Lower leg skin (tissue), 4 donors: ENCODE measurements at regions not wholly inside any gene's neighbourhood (a gene's known extent, or its start where the extent isn't known, plus 50 kb on each side); places are given as distances from the start of the nearest gene placed in this dataset.
A peak's percentile ranks its signal among the peaks of the same experiment; 100 is the strongest.
"Not testable (repeated sequence)": the region's sequence is repeated elsewhere in the genome, so short reads cannot be mapped to it uniquely, and the experiment has no call there.

Experiments used
- DNase-seq, 2 donors: peaks; one replicate each; pipeline ENCODE4 v3.0.0-alpha.2; 2019; ENCODE audit warnings: low spot score in 2 of 2
- H3K4me3 ChIP-seq: fragments of 200-600 bp; sonication (generic); 2 replicates; pipeline ENCODE4 v1.5.1; 2017; ENCODE audit warnings: mild to moderate bottlenecking, low read depth; ENCODE audit not compliant: poor library complexity, severe bottlenecking
- CTCF ChIP-seq, 3 donors: fragments of 450-650 bp; IDR thresholded peaks; one replicate each; pipeline ENCODE4 v1.5.1; 2016; ENCODE audit warnings: antibody characterized with exemption in 3 of 3, mild to moderate bottlenecking in 3 of 3, moderate library complexity in 2 of 3
- POLR2A ChIP-seq, 2 donors: fragments of 450-650 bp; IDR thresholded peaks; one replicate each; pipeline ENCODE4 v1.6.1; 2016 to 2017; ENCODE audit warnings: antibody characterized with exemption in 2 of 2, mild to moderate bottlenecking in 1 of 2, moderate library complexity in 1 of 2
- whole genome bisulfite sequencing, 2 donors: methylation state at CpG; one replicate each; pipeline ENCODE4 v1.1.5; 2018; 5-methylcytosine and 5-hydroxymethylcytosine counted together
- intact Hi-C: fragments of 100-400 bp; cut with DNase I; formaldehyde crosslinking; loops from one replicate; pipeline ENCODE4 v1.15.0; 2023; ENCODE audit warnings: low total_unique reads

- no peak overlapping the region for H3K4me3 ChIP-seq
- intact Hi-C loops = no loop called here
- peak in 1 of 2 donors; percentile 43 for DNase-seq
- TF ChIP-seq CTCF (IDR thresholded peaks at IDR 0.05) = no peak
- TF ChIP-seq POLR2A (IDR thresholded peaks at IDR 0.05) = no peak
- WGBS, 2 donors = 57 to 69% methylated on average over 2 of the region's 2 CpGs
These were observed 712.9 kb downstream of the NUP35 start for GRCh38 chr2:183837157-183837556.

GRCh38 chr2:183838295-183838694 is 714.1 kb downstream of the NUP35 start:
- 78 to 80% methylated on average over 5 of the region's 5 CpGs for WGBS, 2 donors
- intact Hi-C loops = no loop called here
- DNase-seq = no peak
- TF ChIP-seq POLR2A (IDR thresholded peaks at IDR 0.05) (no peak), CTCF (IDR thresholded peaks at IDR 0.05) (no peak)
- H3K4me3 ChIP-seq = no peak overlapping the region

GRCh38 chr2:183840061-183840584 is 715.9 kb downstream of the NUP35 start:
- DNase-seq = no peak
- no peak overlapping the region for H3K4me3 ChIP-seq
- TF ChIP-seq POLR2A (IDR thresholded peaks at IDR 0.05) (no peak), CTCF (IDR thresholded peaks at IDR 0.05) (no peak)
- intact Hi-C loops = no loop called here
- 57 to 61% methylated on average over 4 of the region's 4 CpGs for WGBS, 2 donors

DNA sequence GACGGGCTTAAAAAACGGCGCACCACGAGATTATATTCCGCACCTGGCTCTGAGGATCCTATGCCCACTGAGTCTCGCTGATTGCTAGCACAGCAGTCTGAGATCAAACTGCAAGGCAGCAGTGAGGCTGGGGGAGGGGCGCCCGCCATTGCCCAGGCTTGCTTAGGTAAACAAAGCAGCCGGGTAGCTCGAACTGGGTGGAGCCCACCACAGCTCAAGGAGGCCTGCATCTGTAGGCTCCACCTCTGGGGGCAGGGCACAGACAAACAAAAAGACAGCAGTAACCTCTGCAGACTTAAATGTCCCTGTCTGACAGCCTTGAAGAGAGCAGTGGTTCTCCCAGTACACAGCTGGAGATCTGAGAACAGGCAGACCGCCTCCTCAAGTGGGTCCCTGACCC is 725.6 kb downstream of the NUP35 start:
- DNase-seq, H3K4me3 ChIP-seq, intact Hi-C loops: not testable (repeated sequence)
- WGBS, 2 donors = 83% methylated on average over 10 to 11 of the region's 11 CpGs

DNA sequence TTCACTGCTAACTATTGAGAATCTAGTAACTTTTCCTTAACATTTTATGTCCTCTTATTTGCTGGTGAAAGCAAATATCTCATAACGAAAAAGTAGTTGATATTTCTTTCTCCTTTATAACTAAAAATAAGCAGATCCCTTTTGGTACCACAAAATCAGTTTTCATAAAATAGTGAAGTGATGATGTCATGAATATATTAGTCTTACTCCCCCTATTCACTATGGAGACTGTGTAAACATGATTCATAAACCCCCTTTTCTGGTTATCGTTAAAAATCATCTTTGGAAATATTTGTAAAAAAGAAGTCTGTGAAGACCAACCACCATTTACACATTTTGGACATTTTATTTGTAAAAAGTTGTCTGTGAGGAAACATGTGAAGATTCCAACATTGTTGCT is 734.9 kb downstream of the NUP35 start:
- WGBS, 2 donors = 73 to 76% methylated on average over 2 of the region's 2 CpGs
- intact Hi-C loops = no loop called here
- no peak for TF ChIP-seq CTCF (IDR thresholded peaks at IDR 0.05)
- TF ChIP-seq POLR2A (IDR thresholded peaks at IDR 0.05) = no peak
- no peak overlapping the region for H3K4me3 ChIP-seq
- DNase-seq = no peak

DNA sequence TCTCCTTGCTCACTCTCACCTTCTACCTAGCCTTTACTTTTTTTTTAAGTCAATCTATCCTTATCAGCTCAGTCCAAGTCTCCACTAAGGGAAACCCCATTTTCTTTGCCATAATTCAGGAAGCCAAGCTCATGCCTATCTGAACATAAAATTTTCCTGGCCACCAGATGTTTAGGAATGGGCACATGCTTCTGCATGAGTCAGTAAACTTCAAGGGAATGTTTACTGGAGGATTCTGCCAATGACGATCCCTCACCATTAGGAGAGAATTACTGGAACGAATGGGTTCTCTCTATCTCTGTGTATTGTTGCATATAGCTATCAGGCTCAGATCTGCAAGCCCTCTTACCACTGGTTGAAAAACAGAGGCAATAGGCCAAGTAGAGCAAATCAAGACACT is 731.7 kb upstream of the ZNF804A start:
- WGBS, 2 donors = 55 to 61% methylated on average over 2 of the region's 2 CpGs
- TF ChIP-seq POLR2A (IDR thresholded peaks at IDR 0.05) = no peak
- intact Hi-C loops = no loop called here
- H3K4me3 ChIP-seq = no peak overlapping the region
- DNase-seq = no peak

GRCh38 chr2:183867206-183867605 is 731.1 kb upstream of the ZNF804A start:
- intact Hi-C loops = no loop called here
- TF ChIP-seq CTCF (IDR thresholded peaks at IDR 0.05) (no peak), POLR2A (IDR thresholded peaks at IDR 0.05) (no peak)
- DNase-seq = no peak
- WGBS, 2 donors = 68 to 76% methylated on average over 5 of the region's 5 CpGs
- H3K4me3 ChIP-seq = no peak overlapping the region
